HuH-7 (cell line): ENCODE measurements at regions not wholly inside any gene's neighbourhood (a gene's known extent, or its start where the extent isn't known, plus 50 kb on each side); places are given as distances from the start of the nearest gene placed in this dataset.
"Not testable (repeated sequence)": the region's sequence is repeated elsewhere in the genome, so short reads cannot be mapped to it uniquely, and the experiment has no call there.

Experiments used
- DNase-seq: peaks from one replicate; pipeline ENCODE4 v3.0.0; 2011; ENCODE audit warnings: low spot score

- DNase-seq: no peak
These were observed 1308.1 kb upstream of the GJE1 start for GRCh38 chr6:140824595-140824994.

- no peak for DNase-seq
These were observed 1311.5 kb upstream of the GJE1 start for GRCh38 chr6:140821196-140821595.

GRCh38 chr6:140817176-140817575 lies 1315.5 kb upstream of the GJE1 start:
- DNase-seq: no peak

GRCh38 chr6:140816681-140817080 lies 1316.0 kb upstream of the GJE1 start:
- DNase-seq: no peak

GRCh38 chr6:140812636-140813035 lies 1320.1 kb upstream of the GJE1 start:
- DNase-seq: no peak

- DNase-seq: no peak
These were observed 1321.1 kb upstream of the GJE1 start for GRCh38 chr6:140811642-140812041.

- DNase-seq: no peak
These were observed 1323.0 kb upstream of the GJE1 start for GRCh38 chr6:140809694-140810101.

- DNase-seq: no peak
These were observed 1326.3 kb upstream of the GJE1 start for GRCh38 chr6:140806431-140806830.

GRCh38 chr6:140794544-140794943 lies 1338.2 kb upstream of the GJE1 start:
- DNase-seq: no peak

- DNase-seq: no peak
These were observed 1342.6 kb upstream of the GJE1 start for GRCh38 chr6:140790109-140790508.

- no peak for DNase-seq
These were observed 1343.3 kb upstream of the GJE1 start for GRCh38 chr6:140789466-140789865.

GRCh38 chr6:140785926-140786325 lies 1346.8 kb upstream of the GJE1 start:
- no peak for DNase-seq

- no peak for DNase-seq
These were observed 1348.2 kb upstream of the GJE1 start for GRCh38 chr6:140784573-140784972.

- DNase-seq: not testable (repeated sequence)
These were observed 1349.2 kb upstream of the GJE1 start for GRCh38 chr6:140783504-140783903.

- no peak for DNase-seq
These were observed 1349.8 kb upstream of the GJE1 start for GRCh38 chr6:140782941-140783340.

- no peak for DNase-seq
These were observed 1352.6 kb upstream of the GJE1 start for GRCh38 chr6:140779991-140780596.

GRCh38 chr6:140779341-140779740 lies 1353.4 kb upstream of the GJE1 start:
- DNase-seq: no peak

GRCh38 chr6:140777780-140778179 lies 1354.9 kb upstream of the GJE1 start:
- no peak for DNase-seq

- DNase-seq: no peak
These were observed 1357.7 kb upstream of the GJE1 start for GRCh38 chr6:140775061-140775460.

GRCh38 chr6:140774080-140774505 lies 1358.6 kb upstream of the GJE1 start:
- no peak for DNase-seq

- no peak for DNase-seq
These were observed 1359.4 kb upstream of the GJE1 start for GRCh38 chr6:140773276-140773675.

GRCh38 chr6:140772576-140772975 lies 1360.1 kb upstream of the GJE1 start:
- no peak for DNase-seq

GRCh38 chr6:140768133-140768532 lies 1364.6 kb upstream of the GJE1 start:
- DNase-seq: no peak

GRCh38 chr6:140766999-140767398 lies 1365.7 kb upstream of the GJE1 start:
- no peak for DNase-seq
